Activated B cell treated with CpG ODN at 0.5 μM for 24 hours (primary cell): ENCODE measurements at regions not wholly inside any gene's neighbourhood (a gene's known extent, or its start where the extent isn't known, plus 50 kb on each side); places are given as distances from the start of the nearest gene placed in this dataset.

Experiments used
- ATAC-seq: fragments of 200-7000 bp; cut with Tn5 transposase; one replicate; pipeline ENCODE4 v1.10.0; 2021; ENCODE audit warnings: low read depth, mild to moderate bottlenecking, moderate library complexity
- CTCF ChIA-PET: fragments of 350-600 bp; sonication (Branson Sonifier 250); formaldehyde crosslinking; loops from one replicate; lab custom pipeline; 2021; ENCODE audit warnings: antibody characterized with exemption; lab: Charles Lee
- POLR2A ChIA-PET: fragments of 350-600 bp; sonication (Branson Sonifier 250); formaldehyde crosslinking; loops from one replicate; lab custom pipeline; 2021; ENCODE audit warnings: antibody characterized with exemption; lab: Charles Lee
- DNase-seq: peaks from one replicate; pipeline ENCODE4 v3.0.0; 2022
- H3K27ac Mint-ChIP-seq: one replicate; pipeline ENCODE4 v1.8.0; 2020; ENCODE audit warnings: mixed read lengths
- H3K27me3 Mint-ChIP-seq: one replicate; pipeline ENCODE4 v1.8.0; 2021; ENCODE audit warnings: mixed read lengths
- H3K36me3 Mint-ChIP-seq: one replicate; pipeline ENCODE4 v1.8.0; 2021; ENCODE audit warnings: low read depth, mixed read lengths
- H3K4me1 Mint-ChIP-seq: one replicate; pipeline ENCODE4 v1.8.0; 2021; ENCODE audit warnings: mixed read lengths
- H3K4me3 Mint-ChIP-seq: one replicate; pipeline ENCODE4 v1.8.0; 2020; ENCODE audit warnings: mild to moderate bottlenecking, mixed read lengths
- H3K9me3 Mint-ChIP-seq: one replicate; pipeline ENCODE4 v1.8.0; 2020; ENCODE audit warnings: mixed read lengths
- intact Hi-C: fragments of 100-400 bp; cut with micrococcal nuclease; formaldehyde crosslinking; loops from one replicate; pipeline ENCODE4 v1.15.1; 2024
- TF ChIP-seq, protein P1 (sequence below): fragments of 200-600 bp; IDR thresholded peaks from one replicate; pipeline ENCODE4 v1.8.0; 2022; ENCODE audit warnings: antibody characterized with exemption, mild to moderate bottlenecking

DNA sequence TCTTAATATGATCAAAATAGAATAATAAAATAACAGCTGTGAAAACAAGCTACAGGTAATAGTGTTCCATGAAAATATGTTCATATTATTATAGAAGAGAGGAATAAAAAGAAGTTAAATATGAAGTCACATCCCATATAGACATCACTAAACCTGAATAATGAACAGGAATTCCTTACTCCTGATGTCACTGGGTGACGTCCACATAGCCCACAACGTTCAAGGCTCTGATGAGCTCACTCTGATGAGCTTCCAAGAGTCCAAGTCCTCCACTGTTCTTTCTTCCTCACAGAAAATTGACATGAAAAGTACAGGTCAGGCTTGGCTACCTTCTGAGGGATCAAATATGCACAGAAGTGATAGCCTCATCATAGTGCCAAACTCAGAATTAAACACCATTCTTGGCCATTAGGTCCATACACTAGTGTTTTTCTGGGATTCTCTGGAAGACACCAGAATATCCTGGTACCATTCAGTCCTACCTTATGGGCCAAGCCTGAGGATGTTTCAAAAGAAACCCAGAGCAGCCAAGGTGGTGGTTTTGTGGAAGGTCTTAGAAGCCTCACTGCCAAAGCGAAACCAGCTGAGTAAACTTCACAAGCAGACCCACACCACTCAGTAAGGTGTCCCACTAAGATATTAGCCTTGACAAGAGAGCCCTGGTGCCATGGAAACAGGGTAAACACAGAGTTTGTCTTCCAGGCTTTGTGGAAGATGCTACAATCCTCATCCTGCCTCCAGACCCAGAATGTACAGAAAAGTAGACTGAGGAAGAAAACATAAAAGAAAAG, 138.4 kb upstream of the HHIP start:
- no peaks in the 10 kb centered on the region for H3K27me3 Mint-ChIP-seq
- DNase-seq (no peak), ATAC-seq (no peak)
- H3K27ac Mint-ChIP-seq = no peak overlapping the region
- no peaks in the 10 kb centered on the region for H3K36me3 Mint-ChIP-seq
- no peaks in the 10 kb centered on the region for H3K9me3 Mint-ChIP-seq
- TF ChIP-seq, protein P1, sequence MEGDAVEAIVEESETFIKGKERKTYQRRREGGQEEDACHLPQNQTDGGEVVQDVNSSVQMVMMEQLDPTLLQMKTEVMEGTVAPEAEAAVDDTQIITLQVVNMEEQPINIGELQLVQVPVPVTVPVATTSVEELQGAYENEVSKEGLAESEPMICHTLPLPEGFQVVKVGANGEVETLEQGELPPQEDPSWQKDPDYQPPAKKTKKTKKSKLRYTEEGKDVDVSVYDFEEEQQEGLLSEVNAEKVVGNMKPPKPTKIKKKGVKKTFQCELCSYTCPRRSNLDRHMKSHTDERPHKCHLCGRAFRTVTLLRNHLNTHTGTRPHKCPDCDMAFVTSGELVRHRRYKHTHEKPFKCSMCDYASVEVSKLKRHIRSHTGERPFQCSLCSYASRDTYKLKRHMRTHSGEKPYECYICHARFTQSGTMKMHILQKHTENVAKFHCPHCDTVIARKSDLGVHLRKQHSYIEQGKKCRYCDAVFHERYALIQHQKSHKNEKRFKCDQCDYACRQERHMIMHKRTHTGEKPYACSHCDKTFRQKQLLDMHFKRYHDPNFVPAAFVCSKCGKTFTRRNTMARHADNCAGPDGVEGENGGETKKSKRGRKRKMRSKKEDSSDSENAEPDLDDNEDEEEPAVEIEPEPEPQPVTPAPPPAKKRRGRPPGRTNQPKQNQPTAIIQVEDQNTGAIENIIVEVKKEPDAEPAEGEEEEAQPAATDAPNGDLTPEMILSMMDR = no peak
- ChIA-PET CTCF (no interaction called here), POLR2A (no interaction called here)
- no peaks in the 10 kb centered on the region for H3K4me1 Mint-ChIP-seq
- H3K4me3 Mint-ChIP-seq = no peak overlapping the region
- intact Hi-C loops = no loop called here

DNA sequence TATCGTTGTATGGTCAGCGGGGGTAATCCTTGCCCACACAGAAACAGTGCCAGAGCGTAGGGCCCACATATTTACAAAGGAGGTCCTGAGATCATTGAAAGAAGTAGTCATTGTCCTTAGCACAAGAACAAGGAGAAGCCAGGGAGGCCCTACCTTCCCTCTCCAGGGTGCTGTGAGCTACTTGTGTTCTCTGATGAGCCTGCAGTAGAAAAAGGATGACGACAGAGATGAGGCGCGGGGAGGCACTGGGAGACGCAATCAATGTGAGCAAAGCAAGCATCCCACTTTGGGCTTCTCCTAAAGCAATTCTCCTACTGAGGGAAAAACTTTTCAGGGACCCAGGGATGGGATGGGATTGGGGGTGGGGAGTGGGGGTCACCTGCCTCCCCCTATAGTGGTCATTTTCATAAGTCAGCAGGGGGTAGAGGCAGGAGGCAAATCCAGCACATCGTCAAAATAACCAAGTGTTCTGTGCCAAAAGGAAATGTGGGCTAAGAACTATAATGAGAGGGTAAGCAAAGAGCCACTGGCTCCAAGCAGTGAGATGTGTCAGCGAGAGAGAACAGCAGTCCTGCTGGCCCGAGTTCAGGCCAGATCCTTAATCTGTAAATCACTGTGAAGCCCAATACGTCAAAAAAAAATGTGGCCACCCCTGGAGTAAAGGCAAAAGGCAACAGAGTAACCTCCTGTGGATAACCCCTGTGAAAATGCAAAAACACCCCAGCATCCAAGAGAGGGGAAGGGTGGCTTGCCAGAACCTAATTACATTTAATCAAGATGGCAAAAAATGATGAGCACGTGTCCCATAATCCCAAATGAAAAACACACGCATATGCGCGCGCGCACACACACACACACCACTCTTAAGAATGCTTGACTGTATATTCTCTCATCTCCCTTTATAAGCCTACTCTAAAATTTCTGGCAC, 136.6 kb upstream of the HHIP start:
- no peak overlapping the region for H3K27ac Mint-ChIP-seq
- ChIA-PET CTCF (no interaction called here), POLR2A (no interaction called here)
- H3K9me3 Mint-ChIP-seq = no peaks in the 10 kb centered on the region
- ATAC-seq (no peak), DNase-seq (no peak)
- H3K27me3 Mint-ChIP-seq = no peaks in the 10 kb centered on the region
- H3K36me3 Mint-ChIP-seq = no peaks in the 10 kb centered on the region
- no peaks in the 10 kb centered on the region for H3K4me1 Mint-ChIP-seq
- no peak overlapping the region for H3K4me3 Mint-ChIP-seq
- intact Hi-C loops = no loop called here
- TF ChIP-seq, protein P1 = no peak

DNA sequence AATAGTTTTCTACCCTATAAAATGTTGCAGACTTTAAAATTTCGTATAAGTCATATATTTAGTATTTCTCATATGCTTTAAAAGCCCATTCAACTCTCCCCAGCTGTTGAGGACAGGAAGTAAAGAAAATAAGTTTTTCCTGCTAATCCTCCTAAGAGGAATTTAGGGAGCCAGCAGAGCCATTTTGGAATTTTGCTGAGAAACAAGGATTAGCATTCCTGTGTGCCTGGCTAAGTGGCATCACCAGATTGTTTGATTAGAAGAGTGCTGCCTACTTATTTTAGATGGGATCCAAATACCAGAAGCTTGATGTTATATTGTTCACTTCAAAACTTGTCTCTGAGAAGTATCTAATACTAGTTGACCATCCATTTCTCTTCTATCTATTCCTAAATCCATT, 131.2 kb upstream of the HHIP start:
- Mint-ChIP-seq H3K9me3 (no peaks in the 10 kb centered on the region), H3K36me3 (no peaks in the 10 kb centered on the region), H3K4me1 (no peaks in the 10 kb centered on the region), H3K27me3 (no peaks in the 10 kb centered on the region), H3K4me3 (no peak overlapping the region), H3K27ac (no peak overlapping the region)
- TF ChIP-seq, protein P1 = no peak
- ChIA-PET POLR2A (no interaction called here), CTCF (no interaction called here)
- ATAC-seq (no peak), DNase-seq (no peak)
- intact Hi-C loops = no loop called here

DNA sequence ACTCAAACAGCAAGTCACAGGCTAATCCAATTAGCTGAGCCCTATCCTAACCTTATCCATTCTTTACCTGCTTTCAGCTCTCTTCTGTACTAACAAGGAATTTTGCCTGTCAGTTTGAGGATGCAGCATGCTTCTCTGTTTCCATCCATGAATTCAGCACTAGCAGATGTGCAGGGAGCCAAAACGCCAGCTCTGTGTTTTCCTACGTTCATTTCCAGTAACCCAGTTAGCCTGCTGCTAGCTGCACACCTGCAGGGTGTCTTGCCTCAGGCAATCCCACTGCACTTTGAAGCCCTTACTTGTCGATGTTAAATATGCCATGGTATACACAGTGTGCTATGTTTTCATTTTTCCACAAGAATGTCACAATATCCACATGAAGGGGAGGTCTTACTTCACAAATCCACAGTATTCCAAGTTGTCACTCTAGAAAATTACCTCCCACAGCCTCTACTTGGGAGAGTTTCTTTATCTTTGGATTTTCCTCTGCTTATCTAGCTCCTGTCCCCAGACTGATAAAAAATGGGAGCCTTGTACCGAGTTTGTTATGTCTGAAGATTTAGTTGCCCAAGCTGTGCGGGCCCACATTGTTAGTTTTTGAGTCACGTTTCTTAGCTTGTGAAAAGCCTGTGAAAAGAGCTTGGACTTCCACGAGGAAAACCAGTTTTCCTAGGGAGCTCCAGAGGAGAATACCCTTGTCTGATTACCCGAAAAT, 127.6 kb upstream of the HHIP start:
- TF ChIP-seq, protein P1 = no peak
- DNase-seq = no peak
- CTCF ChIA-PET = no interaction called here
- no peaks in the 10 kb centered on the region for H3K9me3 Mint-ChIP-seq
- H3K36me3 Mint-ChIP-seq = no peaks in the 10 kb centered on the region
- ATAC-seq = no peak
- H3K27ac Mint-ChIP-seq = no peak overlapping the region
- H3K4me1 Mint-ChIP-seq = no peaks in the 10 kb centered on the region
- H3K4me3 Mint-ChIP-seq = no peak overlapping the region
- POLR2A ChIA-PET = no interaction called here
- peaks cover 2% of the 10 kb centered on the region for H3K27me3 Mint-ChIP-seq
- intact Hi-C loops = no loop called here

DNA sequence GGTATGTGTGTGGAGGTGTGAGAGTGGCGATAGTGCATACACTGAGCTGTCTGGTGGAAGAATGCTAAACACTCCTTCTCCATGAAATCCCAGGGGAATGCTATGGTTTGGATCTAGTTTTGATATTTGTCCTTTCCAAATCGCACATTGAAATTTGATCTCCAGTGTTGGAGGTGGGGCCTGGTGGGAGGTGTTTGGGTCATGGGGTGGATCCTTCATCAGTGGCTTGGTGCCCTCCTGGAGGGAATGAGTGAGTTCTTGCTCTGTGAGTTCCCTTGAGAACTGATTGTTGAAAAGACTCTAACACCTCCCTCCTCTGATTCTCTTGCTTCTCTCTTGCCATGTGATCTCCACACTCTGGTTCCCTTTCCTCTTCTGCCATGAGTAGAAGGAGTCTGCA, 114.1 kb upstream of the HHIP start:
- Mint-ChIP-seq H3K4me3 (no peak overlapping the region), H3K27ac (no peak overlapping the region), H3K4me1 (no peaks in the 10 kb centered on the region), H3K27me3 (peaks cover 5% of the 10 kb centered on the region), H3K36me3 (no peaks in the 10 kb centered on the region), H3K9me3 (no peaks in the 10 kb centered on the region)
- DNase-seq (no peak), ATAC-seq (no peak)
- CTCF ChIA-PET = no interaction called here
- intact Hi-C loops = no loop called here
- TF ChIP-seq, protein P1 = no peak
- POLR2A ChIA-PET = no interaction called here
